Esophagus muscularis mucosa (tissue), 3 donors: ENCODE measurements at regions not wholly inside any gene's neighbourhood (a gene's known extent, or its start where the extent isn't known, plus 50 kb on each side); places are given as distances from the start of the nearest gene placed in this dataset.

Experiments used
- POLR2A ChIP-seq: fragments of 450-650 bp; IDR thresholded peaks from one replicate; pipeline ENCODE4 v1.6.1; 2017; ENCODE audit warnings: antibody characterized with exemption, moderate library complexity, mild to moderate bottlenecking, low read depth
- POLR2AphosphoS5 ChIP-seq, 2 donors: sonication (generic); formaldehyde crosslinking; IDR thresholded peaks; one replicate each; pipeline ENCODE4 v1.6.1; 2017; ENCODE audit warnings: antibody characterized with exemption in 2 of 2
- TF ChIP-seq, protein P1 (sequence below), 3 experiments: fragments of 200-600 bp in 2 of 3; fragments of 450-650 bp in 1 of 3; sonication (generic) in 2 of 3; IDR thresholded peaks; one replicate each; pipeline ENCODE4 v1.5.1; 2017 to 2019; ENCODE audit warnings: antibody characterized with exemption in 3 of 3, mild to moderate bottlenecking in 2 of 3, moderate library complexity in 1 of 3

DNA sequence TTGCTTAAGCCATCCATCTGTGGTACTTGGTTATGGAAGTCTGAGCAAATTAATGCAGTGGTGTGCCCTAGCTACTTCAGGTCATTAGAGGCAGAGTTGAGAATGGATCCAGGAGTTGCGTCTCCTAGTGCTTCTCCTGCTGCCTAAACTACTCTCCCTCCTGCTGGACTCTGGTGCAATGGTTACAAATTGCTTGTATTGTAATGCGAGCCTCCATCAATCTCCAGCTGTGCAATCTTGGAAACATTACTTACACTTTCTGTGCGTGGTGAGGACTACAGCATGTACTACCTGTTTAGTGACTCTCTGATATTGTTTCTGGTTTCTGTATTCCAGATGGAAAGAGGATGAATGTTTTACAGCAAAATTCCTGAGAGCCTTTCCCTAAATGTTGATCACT lies 119.0 kb upstream of the CYRIA start:
- TF ChIP-seq POLR2AphosphoS5 (IDR thresholded peaks at IDR 0.05) (no peak), POLR2A (no peak)
- TF ChIP-seq, protein P1, sequence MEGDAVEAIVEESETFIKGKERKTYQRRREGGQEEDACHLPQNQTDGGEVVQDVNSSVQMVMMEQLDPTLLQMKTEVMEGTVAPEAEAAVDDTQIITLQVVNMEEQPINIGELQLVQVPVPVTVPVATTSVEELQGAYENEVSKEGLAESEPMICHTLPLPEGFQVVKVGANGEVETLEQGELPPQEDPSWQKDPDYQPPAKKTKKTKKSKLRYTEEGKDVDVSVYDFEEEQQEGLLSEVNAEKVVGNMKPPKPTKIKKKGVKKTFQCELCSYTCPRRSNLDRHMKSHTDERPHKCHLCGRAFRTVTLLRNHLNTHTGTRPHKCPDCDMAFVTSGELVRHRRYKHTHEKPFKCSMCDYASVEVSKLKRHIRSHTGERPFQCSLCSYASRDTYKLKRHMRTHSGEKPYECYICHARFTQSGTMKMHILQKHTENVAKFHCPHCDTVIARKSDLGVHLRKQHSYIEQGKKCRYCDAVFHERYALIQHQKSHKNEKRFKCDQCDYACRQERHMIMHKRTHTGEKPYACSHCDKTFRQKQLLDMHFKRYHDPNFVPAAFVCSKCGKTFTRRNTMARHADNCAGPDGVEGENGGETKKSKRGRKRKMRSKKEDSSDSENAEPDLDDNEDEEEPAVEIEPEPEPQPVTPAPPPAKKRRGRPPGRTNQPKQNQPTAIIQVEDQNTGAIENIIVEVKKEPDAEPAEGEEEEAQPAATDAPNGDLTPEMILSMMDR (IDR thresholded peaks at IDR 0.05): no peak
